ENCODE measurements at regions not wholly inside any gene's neighbourhood (a gene's known extent, or its start where the extent isn't known, plus 50 kb on each side); places are given as distances from the start of the nearest gene placed in this dataset.
"Not testable (repeated sequence)": the region's sequence is repeated elsewhere in the genome, so short reads cannot be mapped to it uniquely, and the experiment has no call there.

DNA sequence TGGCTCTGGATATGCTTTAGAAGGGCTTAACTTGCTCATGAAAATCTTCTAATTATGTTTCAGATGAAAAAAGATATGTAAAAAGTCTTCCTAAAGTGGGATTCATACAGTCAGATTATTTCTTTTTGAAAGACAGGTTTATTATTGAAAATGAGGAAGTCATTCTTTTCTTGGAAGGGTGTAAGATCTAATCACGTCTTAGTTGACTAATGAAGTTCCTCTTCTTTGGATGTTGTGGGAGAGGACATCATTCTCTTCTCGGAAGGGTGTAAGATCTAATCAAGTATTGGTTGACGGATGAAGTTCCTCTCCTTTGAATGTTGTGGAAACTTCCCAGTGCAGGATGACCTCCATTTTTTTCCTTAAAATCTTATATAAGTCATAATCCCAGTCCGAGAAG, 74.9 kb downstream of the ALG10 start:
- no peak for DNase-seq

DNA sequence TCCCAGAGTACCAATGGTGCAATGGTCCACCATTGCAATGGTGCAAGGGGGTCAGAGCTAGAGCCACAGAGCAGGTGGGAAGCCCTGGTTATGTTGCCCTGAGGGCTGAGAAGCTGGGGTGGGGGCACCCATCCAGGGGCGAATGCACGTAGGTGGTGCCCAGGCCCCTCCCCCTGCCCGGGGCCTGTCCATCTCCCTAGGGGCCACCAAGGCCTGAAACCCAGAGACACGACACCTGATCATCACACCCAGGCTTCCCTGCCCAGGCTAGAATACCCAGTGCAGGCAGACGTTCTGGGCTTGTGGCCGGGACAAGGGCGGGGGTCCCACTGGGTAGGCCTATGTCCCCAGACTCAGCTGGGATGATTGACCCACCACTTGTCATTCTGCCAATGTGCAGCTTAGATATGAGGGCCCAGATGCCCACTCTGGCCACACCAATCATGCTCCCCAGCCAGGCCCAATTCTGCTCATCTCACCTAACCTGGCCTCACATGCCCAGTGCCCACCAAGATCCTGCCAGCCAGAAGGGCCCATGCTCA, 83.2 kb downstream of the ALG10 start:
- no peak for DNase-seq

DNA sequence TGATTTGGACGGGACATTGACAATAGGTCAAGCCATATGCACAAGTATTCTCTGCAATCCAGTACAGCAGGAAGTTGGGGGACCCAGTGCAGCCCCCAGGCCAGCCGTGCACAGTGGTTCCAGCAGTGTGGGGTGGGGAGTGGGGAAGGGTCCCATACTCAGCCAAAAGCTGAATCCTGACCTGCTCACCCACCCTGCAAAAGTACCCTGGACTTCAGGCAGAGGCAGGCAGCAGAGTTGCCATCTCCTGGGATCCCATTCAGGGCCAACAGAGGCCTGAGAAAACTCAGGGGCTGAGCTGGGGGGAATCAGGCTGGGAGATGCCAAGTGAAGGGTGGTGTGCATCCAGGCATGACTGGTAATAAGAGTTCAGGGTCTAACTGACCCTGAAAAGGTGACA, 83.9 kb downstream of the ALG10 start:
- DNase-seq: no peak

DNA sequence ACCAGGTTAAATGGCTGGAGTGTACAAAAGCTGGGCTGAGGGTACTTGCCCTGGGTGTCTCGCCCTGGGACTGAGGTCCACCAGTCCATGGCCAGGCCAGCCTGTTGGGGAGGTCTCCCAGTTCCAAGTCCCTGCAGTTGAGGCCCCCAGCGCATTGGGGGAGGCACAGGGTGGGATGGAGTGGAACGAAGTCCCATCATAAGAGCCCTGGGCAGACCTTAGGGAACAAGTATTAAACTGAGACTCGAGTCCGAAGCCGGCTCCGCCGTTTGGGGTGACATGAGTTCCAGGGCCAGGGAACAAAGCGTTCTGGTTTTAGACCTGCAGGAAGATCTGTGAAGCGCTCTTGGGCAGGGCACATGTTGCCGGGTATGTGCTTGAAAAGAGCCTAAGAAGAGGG, 84.7 kb downstream of the ALG10 start:
- no peak for DNase-seq

DNA sequence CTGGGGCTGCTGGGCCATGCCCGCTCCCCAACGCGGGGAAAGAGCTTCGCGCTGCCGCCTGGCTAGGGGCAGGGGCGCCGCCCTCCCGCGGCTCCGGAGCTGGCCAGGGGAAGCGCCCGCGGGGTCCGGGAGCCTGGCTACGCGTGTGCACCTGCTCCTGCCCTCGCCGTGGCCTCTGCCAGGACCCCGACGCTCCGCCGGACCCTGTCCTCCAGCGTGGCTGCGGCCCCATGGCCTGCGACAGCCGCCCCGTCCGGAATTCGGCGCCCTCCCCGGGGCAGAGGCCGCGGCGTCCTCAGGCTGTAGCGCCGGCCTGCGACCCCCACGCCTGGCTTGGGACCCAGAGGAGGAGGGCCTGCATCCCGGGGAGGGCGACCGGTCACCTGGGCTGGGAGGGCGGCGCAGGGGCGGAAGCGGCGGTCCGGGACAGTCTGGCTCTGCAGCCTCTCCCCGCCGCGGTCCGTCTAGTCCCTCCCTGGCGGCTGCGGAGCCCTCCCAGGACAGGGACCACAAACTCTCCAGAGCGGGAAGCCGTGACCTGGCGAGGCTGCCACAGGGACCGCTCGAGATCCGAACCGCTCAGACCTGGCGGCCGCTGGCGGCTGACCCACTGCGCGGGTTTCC, 85.6 kb downstream of the ALG10 start:
- no peak for DNase-seq

DNA sequence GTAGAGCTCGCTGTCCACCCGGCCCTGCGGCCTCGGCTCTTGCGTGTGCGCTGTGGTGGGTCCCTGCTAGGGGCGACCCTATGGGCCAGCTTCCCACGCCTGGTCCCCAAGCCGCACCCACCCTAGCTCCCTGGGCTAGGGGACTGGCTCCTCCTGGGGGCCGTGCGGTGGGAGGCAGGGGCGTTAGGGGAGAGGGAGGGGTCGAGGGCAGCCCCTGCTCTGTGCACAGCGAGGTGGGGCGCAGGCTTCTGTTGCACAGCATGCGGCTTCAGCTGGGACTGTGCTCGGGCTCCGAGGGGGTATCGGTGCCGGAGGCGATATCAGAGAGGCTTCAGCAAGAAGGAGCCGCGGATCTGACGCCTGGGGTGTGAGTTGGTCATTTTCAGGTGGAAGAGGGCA, 86.1 kb downstream of the ALG10 start:
- no peak for DNase-seq

DNA sequence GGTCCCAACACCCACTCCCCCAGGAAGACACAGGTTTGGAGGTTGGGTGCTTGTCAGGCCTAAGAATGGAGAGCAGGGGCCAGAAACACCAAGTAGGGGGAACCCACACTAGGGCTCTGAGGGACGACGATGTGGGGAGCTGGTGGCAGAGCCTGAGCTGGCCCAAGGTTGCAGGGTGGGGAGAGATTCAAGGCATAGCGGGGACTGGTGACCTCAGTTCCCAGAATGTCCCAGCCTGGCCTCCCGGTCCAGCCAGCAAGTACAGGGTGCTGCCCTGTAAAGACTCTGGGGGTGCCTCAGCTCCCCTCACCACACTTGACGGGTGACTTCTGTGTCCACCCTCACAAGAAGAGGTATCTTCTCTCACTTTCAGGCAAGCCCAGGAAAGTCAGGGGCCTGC, 86.7 kb downstream of the ALG10 start:
- DNase-seq: no peak

DNA sequence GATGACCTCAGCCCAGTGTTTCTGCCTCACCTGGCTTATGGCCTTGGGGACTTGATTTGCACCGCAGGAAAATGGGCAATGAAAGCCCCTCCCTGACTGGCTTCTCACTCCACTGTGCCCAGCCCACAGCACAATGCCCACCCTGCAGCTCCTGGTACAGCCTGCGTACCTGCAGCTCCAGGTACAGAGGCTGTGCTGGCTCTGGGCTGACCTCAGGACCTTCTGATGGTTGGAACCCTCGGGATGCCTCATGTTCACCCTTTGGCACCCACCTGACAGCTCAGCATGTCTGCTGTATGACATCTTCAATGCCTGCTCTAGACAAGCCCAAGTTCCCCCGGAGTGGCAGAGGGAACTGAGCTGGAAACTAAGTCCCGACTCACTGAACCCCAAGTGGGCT, 87.1 kb downstream of the ALG10 start:
- DNase-seq: no peak

DNA sequence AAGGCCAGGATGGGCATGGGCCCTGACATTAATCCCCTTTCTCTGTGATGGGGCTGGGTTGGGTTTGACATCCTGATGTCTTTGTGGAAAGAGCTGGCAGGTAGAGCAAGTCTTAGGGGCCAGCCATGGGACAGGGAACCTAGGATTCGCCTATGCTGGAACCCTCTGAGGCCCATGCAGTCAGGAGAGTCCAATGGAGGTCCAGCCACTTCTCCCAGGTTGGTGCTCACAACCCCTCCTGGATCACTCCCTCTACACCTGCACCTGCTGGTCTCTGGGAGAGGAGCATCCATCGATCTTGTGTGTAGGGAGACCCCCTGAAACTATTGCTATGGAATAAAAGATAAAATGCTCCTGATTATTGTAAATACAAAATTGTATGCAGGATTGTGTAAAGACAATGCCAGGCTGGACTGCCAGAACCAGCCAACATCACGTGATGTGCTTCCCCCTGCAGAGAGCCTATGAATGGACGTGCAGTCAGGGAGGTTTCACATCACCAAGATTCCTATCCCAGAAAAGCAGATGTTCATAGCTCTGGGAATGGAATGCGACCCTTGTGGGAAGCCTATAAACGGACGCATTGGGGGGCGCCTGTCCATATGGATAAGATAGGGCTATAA, 87.7 kb downstream of the ALG10 start:
- not testable (repeated sequence) for DNase-seq

DNA sequence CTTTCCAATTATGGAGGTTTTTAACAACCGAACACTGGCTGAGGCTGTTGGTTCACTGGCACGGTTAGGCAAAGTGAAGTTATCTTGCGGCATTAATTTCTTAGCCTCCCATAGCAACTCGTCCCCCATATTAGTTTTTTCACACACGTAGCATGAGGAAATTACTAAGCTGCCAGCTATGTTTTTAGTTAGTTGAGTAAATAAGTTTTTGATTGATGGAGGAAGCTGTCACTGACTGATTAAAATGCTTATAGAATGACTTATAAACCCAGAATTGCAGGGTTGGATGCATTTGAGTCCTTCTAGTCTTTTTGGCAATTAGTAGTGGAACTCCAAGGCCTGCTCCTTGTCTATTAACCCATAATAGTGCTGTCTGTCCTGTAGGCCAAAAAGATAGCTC, 97.1 kb downstream of the ALG10 start:
- DNase-seq: no peak

DNA sequence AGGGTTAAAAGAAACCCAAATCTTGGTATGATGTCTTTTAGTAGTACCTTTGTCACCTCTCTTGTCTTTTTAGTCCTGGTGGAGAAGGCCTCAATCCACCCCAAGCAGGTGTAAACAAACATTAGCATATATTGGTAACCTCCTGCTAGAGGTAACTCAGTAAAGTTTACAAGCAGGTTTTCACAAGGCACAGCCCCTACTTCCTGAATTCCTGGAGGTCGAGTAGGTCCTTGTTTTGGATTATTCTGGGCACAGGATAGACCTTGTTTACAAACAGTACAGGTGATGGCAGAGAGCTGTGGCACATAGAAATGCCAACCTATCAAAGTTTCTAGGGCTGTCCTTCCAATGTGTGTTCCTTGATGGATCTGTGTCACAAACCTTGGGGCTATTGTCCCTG, 99.1 kb downstream of the ALG10 start:
- no peak for DNase-seq

DNA sequence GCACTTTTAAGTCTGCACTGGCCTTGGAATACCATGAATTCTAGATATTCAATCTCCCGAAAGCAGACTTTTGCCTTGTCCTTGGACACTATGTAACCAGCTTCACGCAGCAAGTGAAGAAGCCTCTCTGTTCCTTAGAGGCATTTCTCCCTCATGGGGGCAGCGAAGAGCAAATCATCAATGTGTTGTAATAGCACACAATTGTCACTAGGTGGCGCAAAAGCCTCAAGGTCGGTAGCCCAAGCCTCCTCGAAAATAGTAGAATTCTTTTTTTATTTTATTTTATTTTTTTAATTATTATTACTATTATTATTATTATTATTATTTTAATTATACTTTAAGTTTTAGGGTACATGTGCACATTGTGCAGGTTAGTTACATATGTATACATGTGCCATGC, 100.8 kb downstream of the ALG10 start:
- peak; percentile 40 for DNase-seq

DNA sequence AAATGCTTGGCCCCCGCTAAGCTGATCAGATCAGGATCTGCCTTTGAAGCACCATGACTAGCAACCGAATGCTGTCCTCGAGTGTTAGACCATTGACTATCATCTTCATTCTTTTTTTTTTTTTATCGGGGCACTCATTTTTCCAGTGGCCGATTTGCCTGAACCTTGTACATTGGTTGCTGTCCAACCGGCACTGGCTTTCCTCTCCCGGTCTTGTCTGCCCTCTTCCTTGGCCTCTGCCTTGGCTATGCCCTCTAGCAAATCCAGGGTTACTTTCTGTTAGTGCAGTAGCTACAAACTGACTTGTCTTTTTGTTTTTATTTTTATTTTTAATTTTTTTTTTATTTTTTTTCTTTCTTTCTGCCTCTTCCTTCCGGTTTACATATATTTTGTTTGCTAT, 102.3 kb downstream of the ALG10 start:
- DNase-seq: no peak

DNA sequence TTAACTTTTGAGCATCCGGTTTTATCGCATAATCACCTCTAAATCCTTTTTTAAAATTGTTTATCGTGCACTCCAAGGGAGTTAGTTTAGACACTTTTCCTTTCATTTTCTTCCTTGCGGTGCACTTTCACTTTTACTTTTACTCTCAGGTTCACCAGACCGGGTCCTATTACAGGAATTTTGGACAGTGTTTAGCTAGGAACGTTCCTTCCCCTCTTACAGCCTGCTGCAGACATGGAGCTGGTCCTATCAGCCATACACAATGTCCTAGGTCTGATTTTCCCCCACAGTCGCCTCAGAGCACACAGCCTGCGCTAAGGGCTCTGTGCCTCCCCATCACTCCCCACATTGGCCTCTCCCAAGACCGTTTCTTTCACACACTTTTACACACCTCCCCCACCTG, 103.9 kb downstream of the ALG10 start:
- no peak for DNase-seq

DNA sequence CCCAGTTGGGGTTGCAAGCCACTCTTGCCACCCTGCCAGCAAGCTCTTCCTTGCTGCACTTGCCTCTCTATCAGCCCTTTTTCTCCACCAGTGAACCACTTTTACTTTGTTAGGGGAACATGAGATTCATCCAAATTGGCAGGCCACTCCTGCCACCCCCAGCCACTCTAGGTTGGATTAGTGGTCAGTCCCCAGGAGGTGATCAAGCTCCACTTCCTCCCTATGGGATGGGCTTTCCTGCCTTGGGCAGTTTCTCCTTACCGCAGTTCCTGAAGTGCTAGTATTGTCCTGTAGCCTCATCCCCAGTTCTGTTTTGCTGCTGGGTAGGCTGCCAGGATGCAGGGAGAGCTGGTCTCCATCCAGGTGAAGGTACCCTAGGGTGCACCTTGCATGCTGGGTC, 104.5 kb downstream of the ALG10 start:
- no peak for DNase-seq

DNA sequence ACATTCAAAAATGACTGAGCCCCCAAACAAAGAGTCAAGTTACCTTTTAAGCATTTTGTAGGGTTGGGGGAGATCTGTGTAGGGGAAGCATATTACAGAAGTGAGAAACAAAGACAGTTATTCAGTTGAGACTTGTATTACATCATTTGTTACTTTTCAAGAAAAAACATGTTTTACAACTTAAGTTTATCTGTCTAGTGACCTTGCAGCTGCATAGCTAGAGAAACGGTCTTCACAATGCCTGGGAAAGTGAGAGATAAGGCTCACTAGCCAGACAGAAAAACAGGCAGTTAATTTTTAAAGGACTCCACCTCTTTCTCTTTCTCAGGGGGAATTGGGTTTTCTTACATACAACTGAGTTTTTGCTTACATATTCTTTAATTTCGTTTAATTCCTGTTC, 105.1 kb downstream of the ALG10 start:
- DNase-seq: not testable (repeated sequence)

DNA sequence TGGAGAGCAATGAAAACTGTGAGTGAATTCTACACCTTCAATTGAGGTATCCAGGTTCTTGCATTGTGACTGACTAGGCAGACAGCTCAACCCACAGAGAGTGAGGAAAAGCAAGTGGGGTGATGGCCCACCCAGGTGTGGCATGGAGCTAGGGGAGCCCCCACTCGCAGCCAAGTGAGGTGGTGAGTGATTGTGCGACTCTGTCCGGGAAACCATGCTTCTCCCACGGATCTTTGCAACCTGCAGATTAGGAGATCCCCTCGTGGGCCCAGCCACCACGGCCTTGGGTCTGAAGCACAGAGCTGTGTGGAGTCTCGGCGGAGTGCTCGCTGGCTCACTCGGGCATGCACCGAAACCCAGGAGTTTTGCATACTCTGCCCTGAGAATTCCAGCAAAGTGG, 120.1 kb downstream of the ALG10 start:
- no peak for DNase-seq

DNA sequence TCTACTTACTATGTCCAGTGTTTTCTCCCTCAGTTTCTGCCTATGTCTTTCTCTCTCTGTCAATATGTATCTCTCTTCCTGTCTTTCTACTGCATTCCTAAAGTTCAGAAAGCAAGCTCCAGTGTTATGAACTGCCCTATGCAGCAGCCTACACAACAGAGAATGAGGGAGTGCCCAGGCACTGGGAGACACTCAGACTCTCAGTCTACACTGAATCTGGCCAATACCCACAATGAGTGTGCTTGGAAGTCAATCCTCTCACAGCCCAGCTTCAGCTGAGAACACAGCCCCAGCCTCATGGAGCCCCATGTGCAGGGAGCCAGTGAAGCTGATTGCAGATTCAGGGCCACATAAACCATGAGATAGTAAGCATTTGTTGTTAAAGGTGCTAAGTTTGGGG, 128.7 kb downstream of the ALG10 start:
- DNase-seq: no peak

DNA sequence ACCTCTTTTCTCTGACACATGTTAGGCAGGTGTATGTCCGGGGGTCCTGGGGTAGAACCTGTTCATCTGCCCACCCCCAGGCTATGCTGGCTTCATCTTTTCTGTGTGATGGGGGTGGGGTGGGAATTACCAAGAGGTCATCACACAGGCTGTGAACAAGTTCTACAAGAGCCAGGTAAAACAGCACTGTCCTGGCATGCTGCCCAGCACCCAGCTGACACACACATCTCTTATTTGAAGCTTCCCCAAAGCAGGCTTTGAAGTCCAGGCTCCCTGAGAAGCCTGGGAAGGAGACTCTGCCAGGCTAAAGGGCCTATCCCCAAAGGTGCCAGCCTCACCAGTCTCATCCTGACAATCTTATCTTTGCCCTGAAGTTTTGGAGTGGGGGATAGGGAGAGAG, 141.1 kb downstream of the ALG10 start:
- no peak for DNase-seq

DNA sequence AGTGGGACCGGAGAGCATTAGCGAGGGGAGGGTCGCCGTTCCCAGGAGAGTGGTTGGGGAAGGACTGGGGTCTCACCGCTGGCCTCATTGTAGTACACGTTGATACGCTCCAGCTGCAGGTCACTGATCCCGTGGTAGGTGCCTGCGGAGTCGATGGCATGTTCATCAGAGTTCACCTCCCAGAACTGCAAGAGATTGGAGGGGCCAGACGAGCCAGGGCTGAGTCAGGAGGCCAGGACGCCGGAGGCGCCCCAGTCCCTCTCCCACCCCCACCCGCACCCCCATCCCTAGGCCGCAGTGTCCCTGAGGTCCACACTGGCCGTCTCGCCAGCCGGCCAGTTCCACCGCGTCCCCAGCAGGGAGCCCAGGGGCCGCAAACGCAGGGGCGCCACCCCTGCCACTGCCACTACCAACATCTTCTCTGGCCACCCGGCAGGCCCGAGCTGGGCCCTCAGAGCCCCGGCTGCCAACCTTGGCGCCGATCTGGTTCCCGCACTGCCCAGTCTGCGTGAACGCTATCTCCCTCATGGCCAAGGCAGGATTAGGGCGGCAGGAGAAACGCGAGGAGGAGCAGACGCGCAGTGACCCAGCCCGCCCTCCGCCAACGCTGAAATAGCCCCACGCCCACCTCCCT, 144.2 kb downstream of the ALG10 start:
- no peak for DNase-seq

DNA sequence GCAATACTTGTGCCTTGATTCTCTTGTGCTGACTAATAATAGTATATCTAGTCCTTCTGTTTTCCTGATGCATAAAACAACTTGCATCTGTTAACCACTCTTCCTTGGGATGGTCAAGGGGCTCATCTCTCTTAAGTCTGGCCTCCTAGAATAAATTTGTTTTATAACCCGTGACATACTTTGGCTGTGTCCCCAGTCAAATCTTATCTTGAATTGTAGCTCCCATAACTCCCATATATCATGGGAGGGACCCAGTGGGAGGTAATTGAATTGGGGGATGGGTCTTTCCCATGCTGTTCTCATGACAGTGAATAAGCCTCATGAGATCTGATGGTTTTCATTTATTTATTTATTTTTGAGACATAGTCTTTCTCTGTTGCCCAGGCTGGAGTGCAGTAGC, 146.2 kb downstream of the ALG10 start:
- not testable (repeated sequence) for DNase-seq

DNA sequence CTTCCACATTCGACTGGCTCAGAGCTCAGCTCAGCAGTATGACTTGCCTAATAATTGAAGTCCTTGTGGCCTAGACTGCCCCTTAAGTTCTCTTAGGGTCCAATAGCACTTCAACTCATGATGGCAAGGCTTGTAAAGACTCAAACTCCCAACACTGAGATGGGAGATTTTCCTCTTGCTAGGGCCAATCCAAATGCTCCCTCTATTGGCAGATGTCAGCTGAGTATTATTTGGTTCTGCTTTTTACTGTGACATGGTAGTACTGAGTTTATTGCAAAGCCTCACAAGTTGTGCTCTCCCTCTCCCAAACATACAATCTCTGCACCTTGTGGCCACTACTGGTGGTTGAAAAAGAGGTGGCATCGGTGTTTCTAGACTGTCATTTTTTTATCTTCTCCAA, 164.2 kb downstream of the ALG10 start:
- no peak for DNase-seq

DNA sequence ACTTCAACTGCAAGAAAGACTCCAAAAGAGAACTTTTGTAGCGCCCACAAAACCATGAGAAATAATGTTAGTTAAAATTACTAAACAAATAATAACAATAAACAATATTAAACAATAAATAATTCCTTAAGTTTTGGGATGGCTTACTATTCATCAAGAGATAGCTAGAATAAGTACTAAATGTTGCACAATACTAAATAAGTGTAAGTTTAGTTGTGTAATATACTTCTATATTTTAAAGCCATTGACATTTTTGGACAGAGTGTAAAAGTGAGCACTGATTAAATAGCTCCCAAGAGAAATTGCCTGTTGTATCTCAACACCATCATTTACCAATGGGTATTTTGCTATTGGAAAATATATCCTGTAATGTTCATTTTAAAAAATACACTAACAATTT, 166.7 kb downstream of the ALG10 start:
- no peak for DNase-seq

DNA sequence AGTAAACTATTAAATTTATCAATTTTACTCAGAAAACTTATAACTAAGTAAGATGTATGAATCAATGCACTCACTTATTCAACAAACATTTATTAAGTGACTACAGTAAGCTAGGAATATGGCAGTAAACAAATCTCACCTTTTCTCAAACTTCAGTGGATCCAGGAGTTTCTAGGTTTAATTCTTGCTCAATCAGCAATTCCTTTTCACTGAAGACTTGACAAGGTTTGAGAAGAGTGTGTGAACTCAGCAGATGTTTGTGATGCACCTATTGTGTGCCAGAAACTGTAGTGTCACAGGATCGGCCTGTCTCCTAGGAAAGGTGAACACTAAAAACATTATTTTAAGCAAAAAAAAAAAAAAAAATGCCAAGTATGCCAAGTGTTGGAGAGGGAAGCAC, 167.8 kb downstream of the ALG10 start:
- no peak for DNase-seq

DNA sequence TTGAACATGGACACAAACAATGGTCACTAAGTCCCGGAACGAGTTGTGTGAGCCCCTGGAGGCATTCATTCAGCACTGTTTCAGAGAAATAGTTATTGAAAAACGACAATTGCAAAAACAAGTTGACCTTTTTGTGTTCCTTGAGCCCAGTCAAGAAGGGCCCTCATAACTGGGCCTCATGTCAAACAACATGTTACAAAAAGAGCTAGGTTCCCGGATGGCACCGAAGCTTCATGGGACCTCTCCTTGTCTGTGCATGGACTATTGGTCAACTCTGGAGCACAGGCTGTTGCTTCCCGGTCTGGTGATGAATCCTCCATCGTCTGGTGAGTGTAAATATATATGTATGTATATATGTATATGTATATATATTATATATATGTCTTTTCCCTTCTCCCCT, 176.6 kb downstream of the ALG10 start:
- DNase-seq: no peak
